ENCODE measurements at regions not wholly inside any gene's neighbourhood (a gene's known extent, or its start where the extent isn't known, plus 50 kb on each side); places are given as distances from the start of the nearest gene placed in this dataset.

GRCh38 chr4:108527723-108528122, 92.7 kb upstream of the RPL34 start:
- H3K36me3 ChIP-seq (ENCODE audit: insufficient read depth, low read length), result no peaks in the 10 kb centered on the region
- peaks cover 2% of the 10 kb centered on the region for H3K27me3 ChIP-seq (ENCODE audit: control insufficient read depth, insufficient read depth, low read length)
- no peaks in the 10 kb centered on the region for H3K9me3 ChIP-seq (replicated peaks; ENCODE audit: low read length)
- H3K4me1 ChIP-seq (ENCODE audit: control insufficient read depth, insufficient read depth, low read length), result no peaks in the 10 kb centered on the region
- H3K4me2 ChIP-seq (ENCODE audit: low read length), result no peak overlapping the region
- no peak overlapping the region for H3K9ac ChIP-seq (ENCODE audit: low read depth, low read length)
- H3K4me3 ChIP-seq (ENCODE audit: low read length), result no peak overlapping the region

GRCh38 chr4:108520807-108521206, 99.6 kb upstream of the RPL34 start:
- Histone ChIP-seq H3K4me2 (ENCODE audit: low read length) (no peak overlapping the region), H3K4me3 (ENCODE audit: low read length) (no peak overlapping the region), H3K9ac (ENCODE audit: low read depth, low read length) (no peak overlapping the region), H3K9me3 (replicated peaks; ENCODE audit: low read length) (no peaks in the 10 kb centered on the region), H3K27me3 (ENCODE audit: control insufficient read depth, insufficient read depth, low read length) (peaks cover 4% of the 10 kb centered on the region), H3K4me1 (ENCODE audit: control insufficient read depth, insufficient read depth, low read length) (no peaks in the 10 kb centered on the region), H3K36me3 (ENCODE audit: insufficient read depth, low read length) (no peaks in the 10 kb centered on the region)

- no peak overlapping the region for H3K4me2 ChIP-seq (ENCODE audit: low read length)
- H3K9ac ChIP-seq (ENCODE audit: low read depth, low read length), result no peak overlapping the region
- peaks cover 11% of the 10 kb centered on the region for H3K27me3 ChIP-seq (ENCODE audit: control insufficient read depth, insufficient read depth, low read length)
- no peaks in the 10 kb centered on the region for H3K4me1 ChIP-seq (ENCODE audit: control insufficient read depth, insufficient read depth, low read length)
- no peaks in the 10 kb centered on the region for H3K9me3 ChIP-seq (replicated peaks; ENCODE audit: low read length)
- H3K4me3 ChIP-seq (ENCODE audit: low read length), result no peak overlapping the region
- H3K36me3 ChIP-seq (ENCODE audit: insufficient read depth, low read length), result no peaks in the 10 kb centered on the region
Observed at GRCh38 chr4:108519911-108520601, 100.3 kb upstream of the RPL34 start.

DNA sequence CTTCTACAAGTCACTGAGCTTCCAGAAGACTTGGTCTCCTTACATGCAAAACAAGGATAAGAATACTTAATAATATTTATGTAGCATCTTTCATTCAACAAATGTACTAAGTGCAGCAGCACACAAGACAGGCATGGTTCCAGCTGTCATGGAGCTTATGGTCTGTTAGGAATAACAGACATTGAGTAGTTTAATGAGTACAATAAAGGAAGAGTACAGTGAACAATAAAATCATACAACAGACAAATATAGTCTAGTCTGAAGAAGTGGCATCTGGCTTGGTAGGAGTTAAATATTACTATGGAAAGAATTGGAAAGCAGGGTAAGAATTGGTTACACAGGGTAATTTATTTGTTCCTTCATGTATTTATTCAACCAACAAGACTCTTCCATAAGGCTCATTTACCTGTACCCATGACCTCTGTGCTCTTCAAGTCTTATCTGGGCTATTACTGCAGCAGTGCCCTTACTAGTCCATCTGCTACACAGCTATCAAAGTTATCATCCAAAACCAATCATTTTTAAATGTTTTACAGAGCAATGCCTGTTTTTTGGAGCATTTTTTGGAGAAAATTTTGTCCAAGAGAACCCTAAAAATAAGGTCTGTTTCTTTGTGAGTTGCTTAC, 101.1 kb upstream of the RPL34 start:
- Histone ChIP-seq H3K9ac (ENCODE audit: low read depth, low read length) (no peak overlapping the region), H3K4me1 (ENCODE audit: control insufficient read depth, insufficient read depth, low read length) (no peaks in the 10 kb centered on the region), H3K4me3 (ENCODE audit: low read length) (no peak overlapping the region), H3K36me3 (ENCODE audit: insufficient read depth, low read length) (no peaks in the 10 kb centered on the region), H3K27me3 (ENCODE audit: control insufficient read depth, insufficient read depth, low read length) (peaks cover 12% of the 10 kb centered on the region), H3K9me3 (replicated peaks; ENCODE audit: low read length) (no peaks in the 10 kb centered on the region), H3K4me2 (ENCODE audit: low read length) (no peak overlapping the region)

GRCh38 chr4:108512615-108513505, 107.5 kb upstream of the RPL34 start:
- Histone ChIP-seq H3K4me3 (ENCODE audit: low read length) (no peak overlapping the region), H3K4me1 (ENCODE audit: control insufficient read depth, insufficient read depth, low read length) (no peaks in the 10 kb centered on the region), H3K27me3 (ENCODE audit: control insufficient read depth, insufficient read depth, low read length) (peaks cover 35% of the 10 kb centered on the region), H3K9me3 (replicated peaks; ENCODE audit: low read length) (no peaks in the 10 kb centered on the region), H3K9ac (ENCODE audit: low read depth, low read length) (no peak overlapping the region), H3K4me2 (ENCODE audit: low read length) (peak overlapping the region; percentile 17), H3K36me3 (ENCODE audit: insufficient read depth, low read length) (no peaks in the 10 kb centered on the region)

GRCh38 chr4:108511618-108512017, 108.8 kb upstream of the RPL34 start:
- Histone ChIP-seq H3K9ac (ENCODE audit: low read depth, low read length) (no peak overlapping the region), H3K27me3 (ENCODE audit: control insufficient read depth, insufficient read depth, low read length) (peaks cover 35% of the 10 kb centered on the region), H3K9me3 (replicated peaks; ENCODE audit: low read length) (no peaks in the 10 kb centered on the region), H3K36me3 (ENCODE audit: insufficient read depth, low read length) (no peaks in the 10 kb centered on the region), H3K4me3 (ENCODE audit: low read length) (no peak overlapping the region), H3K4me2 (ENCODE audit: low read length) (no peak overlapping the region), H3K4me1 (ENCODE audit: control insufficient read depth, insufficient read depth, low read length) (no peaks in the 10 kb centered on the region)

DNA sequence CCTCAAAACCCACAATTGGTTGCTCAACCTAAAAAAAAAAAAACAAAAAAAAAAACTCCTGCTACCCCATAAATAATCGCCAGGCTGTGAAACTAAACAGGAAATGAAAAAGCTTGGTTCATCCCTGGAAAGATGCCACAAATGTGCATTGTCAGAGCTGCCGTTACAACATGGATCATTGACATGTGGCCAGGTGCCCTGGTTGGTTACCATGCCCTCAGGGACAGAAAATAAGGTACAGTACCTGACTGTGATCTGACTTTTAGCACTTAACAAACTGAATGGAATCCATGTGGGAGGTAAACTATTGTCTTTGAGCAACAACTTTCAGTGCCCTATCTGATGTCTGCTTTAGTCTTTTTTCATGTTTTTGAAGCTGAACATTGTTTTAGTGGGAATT, 118.0 kb upstream of the RPL34 start:
- Histone ChIP-seq H3K4me3 (ENCODE audit: low read length) (no peak overlapping the region), H3K27me3 (ENCODE audit: control insufficient read depth, insufficient read depth, low read length) (peaks cover 10% of the 10 kb centered on the region), H3K9me3 (replicated peaks; ENCODE audit: low read length) (no peaks in the 10 kb centered on the region), H3K36me3 (ENCODE audit: insufficient read depth, low read length) (no peaks in the 10 kb centered on the region), H3K4me1 (ENCODE audit: control insufficient read depth, insufficient read depth, low read length) (no peaks in the 10 kb centered on the region), H3K9ac (ENCODE audit: low read depth, low read length) (no peak overlapping the region), H3K4me2 (ENCODE audit: low read length) (no peak overlapping the region)

- peaks cover 10% of the 10 kb centered on the region for H3K27me3 ChIP-seq (ENCODE audit: control insufficient read depth, insufficient read depth, low read length)
- H3K9ac ChIP-seq (ENCODE audit: low read depth, low read length), result no peak overlapping the region
- no peak overlapping the region for H3K4me2 ChIP-seq (ENCODE audit: low read length)
- no peaks in the 10 kb centered on the region for H3K4me1 ChIP-seq (ENCODE audit: control insufficient read depth, insufficient read depth, low read length)
- no peaks in the 10 kb centered on the region for H3K9me3 ChIP-seq (replicated peaks; ENCODE audit: low read length)
- no peaks in the 10 kb centered on the region for H3K36me3 ChIP-seq (ENCODE audit: insufficient read depth, low read length)
- H3K4me3 ChIP-seq (ENCODE audit: low read length), result no peak overlapping the region
Observed at GRCh38 chr4:108498925-108499324, 121.5 kb upstream of the RPL34 start.

DNA sequence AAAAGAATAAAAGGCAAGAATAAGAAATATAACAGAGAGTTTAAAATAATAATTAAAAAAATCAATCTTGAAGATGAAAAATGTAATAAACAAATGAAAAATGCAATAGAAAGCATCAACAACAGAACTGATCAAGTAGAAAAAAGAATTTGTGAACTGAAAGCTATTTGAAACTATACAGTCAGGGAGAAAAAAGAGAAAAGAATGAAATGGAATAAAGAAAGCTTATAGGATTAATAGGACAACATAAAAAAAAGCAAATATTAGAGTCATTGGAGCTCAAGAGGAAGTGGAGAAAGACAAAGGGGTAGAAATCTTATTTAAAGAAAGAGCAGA, 126.8 kb upstream of the RPL34 start:
- Histone ChIP-seq H3K9ac (ENCODE audit: low read depth, low read length) (no peak overlapping the region), H3K9me3 (replicated peaks; ENCODE audit: low read length) (no peaks in the 10 kb centered on the region), H3K4me1 (ENCODE audit: control insufficient read depth, insufficient read depth, low read length) (no peaks in the 10 kb centered on the region), H3K4me2 (ENCODE audit: low read length) (no peak overlapping the region), H3K36me3 (ENCODE audit: insufficient read depth, low read length) (no peaks in the 10 kb centered on the region), H3K4me3 (ENCODE audit: low read length) (no peak overlapping the region), H3K27me3 (ENCODE audit: control insufficient read depth, insufficient read depth, low read length) (no peaks in the 10 kb centered on the region)

- Histone ChIP-seq H3K4me3 (ENCODE audit: low read length) (no peak overlapping the region), H3K9ac (ENCODE audit: low read depth, low read length) (no peak overlapping the region), H3K27me3 (ENCODE audit: control insufficient read depth, insufficient read depth, low read length) (no peaks in the 10 kb centered on the region), H3K4me2 (ENCODE audit: low read length) (no peak overlapping the region), H3K4me1 (ENCODE audit: control insufficient read depth, insufficient read depth, low read length) (no peaks in the 10 kb centered on the region), H3K9me3 (replicated peaks; ENCODE audit: low read length) (no peaks in the 10 kb centered on the region), H3K36me3 (ENCODE audit: insufficient read depth, low read length) (no peaks in the 10 kb centered on the region)
Observed at GRCh38 chr4:108492816-108493595, 127.4 kb upstream of the RPL34 start.

GRCh38 chr4:108488865-108489264, 131.5 kb upstream of the RPL34 start:
- Histone ChIP-seq H3K4me2 (ENCODE audit: low read length) (no peak overlapping the region), H3K4me3 (ENCODE audit: low read length) (no peak overlapping the region), H3K27me3 (ENCODE audit: control insufficient read depth, insufficient read depth, low read length) (no peaks in the 10 kb centered on the region), H3K9me3 (replicated peaks; ENCODE audit: low read length) (no peaks in the 10 kb centered on the region), H3K36me3 (ENCODE audit: insufficient read depth, low read length) (no peaks in the 10 kb centered on the region), H3K4me1 (ENCODE audit: control insufficient read depth, insufficient read depth, low read length) (peaks cover 6% of the 10 kb centered on the region), H3K9ac (ENCODE audit: low read depth, low read length) (no peak overlapping the region)

All from skeletal muscle satellite cell (primary cell).